ENCODE measurements at regions not wholly inside any gene's neighbourhood (a gene's known extent, or its start where the extent isn't known, plus 50 kb on each side); places are given as distances from the start of the nearest gene placed in this dataset.

DNA sequence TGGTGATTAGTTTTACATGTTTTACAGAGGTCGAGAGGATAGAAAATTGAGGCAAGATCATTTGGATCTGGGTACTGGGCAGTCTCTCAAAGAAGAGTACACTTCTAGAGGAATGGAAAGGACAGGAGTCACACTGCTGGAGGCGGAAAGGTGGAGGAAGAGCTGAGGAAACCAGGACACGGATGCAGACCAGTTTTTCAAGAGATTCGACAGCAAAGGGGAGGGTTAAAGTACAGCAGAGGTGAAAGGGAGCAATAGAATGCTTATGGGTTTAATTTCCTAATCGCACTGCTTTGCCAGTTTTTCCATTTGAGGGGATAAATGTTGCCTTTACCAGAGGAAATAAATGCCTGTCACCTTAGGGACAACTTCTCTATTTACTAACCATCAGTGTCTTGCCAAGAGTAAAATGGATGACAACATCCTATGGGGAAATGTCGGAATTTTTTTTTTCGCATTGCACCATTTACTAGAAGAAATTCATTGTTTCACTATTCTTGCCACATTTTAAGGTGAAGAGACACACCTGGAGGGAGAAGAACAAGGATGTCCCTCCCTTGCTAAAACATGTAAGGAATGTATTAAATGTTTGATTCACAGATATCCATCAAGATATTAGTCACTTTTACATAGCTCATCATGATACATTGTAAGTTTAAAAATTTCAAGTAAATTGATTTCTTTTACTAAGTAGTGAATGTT is 226.6 kb downstream of the COL12A1 start:
- Histone ChIP-seq H3K27me3 (no peaks in the 10 kb centered on the region), H3K4me3 (ENCODE audit: low read depth in 1 of 2, low read length in 1 of 2) (no peak overlapping the region), H3K27ac (no peak overlapping the region), H3K36me3 (no peaks in the 10 kb centered on the region), H3K4me1 (ENCODE audit: control insufficient read depth in 1 of 2, insufficient read depth in 1 of 2, low read depth in 1 of 2, low read length in 1 of 2) (no peaks in the 10 kb centered on the region), H3K9me3 (no peaks in the 10 kb centered on the region)
- TF ChIP-seq, protein P1, sequence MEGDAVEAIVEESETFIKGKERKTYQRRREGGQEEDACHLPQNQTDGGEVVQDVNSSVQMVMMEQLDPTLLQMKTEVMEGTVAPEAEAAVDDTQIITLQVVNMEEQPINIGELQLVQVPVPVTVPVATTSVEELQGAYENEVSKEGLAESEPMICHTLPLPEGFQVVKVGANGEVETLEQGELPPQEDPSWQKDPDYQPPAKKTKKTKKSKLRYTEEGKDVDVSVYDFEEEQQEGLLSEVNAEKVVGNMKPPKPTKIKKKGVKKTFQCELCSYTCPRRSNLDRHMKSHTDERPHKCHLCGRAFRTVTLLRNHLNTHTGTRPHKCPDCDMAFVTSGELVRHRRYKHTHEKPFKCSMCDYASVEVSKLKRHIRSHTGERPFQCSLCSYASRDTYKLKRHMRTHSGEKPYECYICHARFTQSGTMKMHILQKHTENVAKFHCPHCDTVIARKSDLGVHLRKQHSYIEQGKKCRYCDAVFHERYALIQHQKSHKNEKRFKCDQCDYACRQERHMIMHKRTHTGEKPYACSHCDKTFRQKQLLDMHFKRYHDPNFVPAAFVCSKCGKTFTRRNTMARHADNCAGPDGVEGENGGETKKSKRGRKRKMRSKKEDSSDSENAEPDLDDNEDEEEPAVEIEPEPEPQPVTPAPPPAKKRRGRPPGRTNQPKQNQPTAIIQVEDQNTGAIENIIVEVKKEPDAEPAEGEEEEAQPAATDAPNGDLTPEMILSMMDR (IDR thresholded peaks at IDR 0.05): no peak

- H3K4me1 ChIP-seq (ENCODE audit: control insufficient read depth in 1 of 2, insufficient read depth in 1 of 2, low read depth in 1 of 2, low read length in 1 of 2): no peaks in the 10 kb centered on the region
- H3K4me3 ChIP-seq (ENCODE audit: low read depth in 1 of 2, low read length in 1 of 2): no peak overlapping the region
- TF ChIP-seq, protein P1 (IDR thresholded peaks at IDR 0.05): no peak
- no peaks in the 10 kb centered on the region for H3K9me3 ChIP-seq
- no peaks in the 10 kb centered on the region for H3K27me3 ChIP-seq
- H3K27ac ChIP-seq: no peak overlapping the region
- H3K36me3 ChIP-seq: no peaks in the 10 kb centered on the region
These were observed 229.2 kb downstream of the COL12A1 start for GRCh38 chr6:74976701-74977100.

- no peaks in the 10 kb centered on the region for H3K27me3 ChIP-seq
- TF ChIP-seq, protein P1 (IDR thresholded peaks at IDR 0.05): no peak
- H3K4me1 ChIP-seq (ENCODE audit: control insufficient read depth in 1 of 2, insufficient read depth in 1 of 2, low read depth in 1 of 2, low read length in 1 of 2): no peaks in the 10 kb centered on the region
- no peaks in the 10 kb centered on the region for H3K9me3 ChIP-seq
- no peak overlapping the region for H3K4me3 ChIP-seq (ENCODE audit: low read depth in 1 of 2, low read length in 1 of 2)
- no peak overlapping the region for H3K27ac ChIP-seq
- no peaks in the 10 kb centered on the region for H3K36me3 ChIP-seq
These were observed 229.8 kb downstream of the COL12A1 start for GRCh38 chr6:74976026-74976425.

GRCh38 chr6:74973591-74973990 is 232.3 kb downstream of the COL12A1 start:
- H3K4me3 ChIP-seq (ENCODE audit: low read depth in 1 of 2, low read length in 1 of 2): no peak overlapping the region
- no peak overlapping the region for H3K27ac ChIP-seq
- H3K27me3 ChIP-seq: no peaks in the 10 kb centered on the region
- H3K9me3 ChIP-seq: no peaks in the 10 kb centered on the region
- H3K36me3 ChIP-seq: no peaks in the 10 kb centered on the region
- no peaks in the 10 kb centered on the region for H3K4me1 ChIP-seq (ENCODE audit: control insufficient read depth in 1 of 2, insufficient read depth in 1 of 2, low read depth in 1 of 2, low read length in 1 of 2)
- TF ChIP-seq, protein P1 (IDR thresholded peaks at IDR 0.05): no peak

- Histone ChIP-seq H3K36me3 (no peaks in the 10 kb centered on the region), H3K4me1 (ENCODE audit: control insufficient read depth in 1 of 2, insufficient read depth in 1 of 2, low read depth in 1 of 2, low read length in 1 of 2) (no peaks in the 10 kb centered on the region), H3K27ac (no peak overlapping the region), H3K9me3 (no peaks in the 10 kb centered on the region), H3K4me3 (ENCODE audit: low read depth in 1 of 2, low read length in 1 of 2) (no peak overlapping the region), H3K27me3 (no peaks in the 10 kb centered on the region)
- TF ChIP-seq, protein P1 (IDR thresholded peaks at IDR 0.05): no peak
These were observed 234.2 kb downstream of the COL12A1 start for GRCh38 chr6:74971633-74972032.
